H1 (cell line): ENCODE measurements at regions not wholly inside any gene's neighbourhood (a gene's known extent, or its start where the extent isn't known, plus 50 kb on each side); places are given as distances from the start of the nearest gene placed in this dataset.

ENCODE experiments used
- CTCF ChIA-PET: fragments of 300-600 bp; sonication (Branson Sonifier 250); formaldehyde crosslinking; loops from one replicate; lab custom pipeline; 2021; ENCODE audit not compliant: partially characterized antibody; lab: Charles Lee
- POLR2A ChIA-PET: fragments of 300-600 bp; sonication (Branson Sonifier 250); formaldehyde crosslinking; loops from one replicate; lab custom pipeline; 2021; ENCODE audit warnings: inconsistent platforms; ENCODE audit not compliant: partially characterized antibody; lab: Charles Lee
- DNase-seq, 2 experiments: peaks; one replicate each; pipeline versions ENCODE4 v3.0.0 to v3.0.0-alpha.2; 2010 to 2022; ENCODE audit warnings: low spot score in 2 of 2, low read depth in 1 of 2, mixed read lengths in 1 of 2
- FAIRE-seq: peaks from 2 replicates; lab custom pipeline; 2011; peaks lifted over from hg19 to GRCh38; lab: Jason Lieb, UNC
- H2AFZ ChIP-seq: 2 replicates; pipeline ENCODE4 v1.8.1; 2012; ENCODE audit warnings: low read length, inconsistent platforms
- H2AK5ac ChIP-seq: 2 replicates; pipeline ENCODE4 v1.6.1; 2013; ENCODE audit warnings: low read depth, low read length
- H2BK120ac ChIP-seq: replicated peaks from 2 replicates; pipeline ENCODE3; 2013; ENCODE audit warnings: low read depth, low read length, inconsistent platforms
- H2BK12ac ChIP-seq: 2 replicates; pipeline ENCODE4 v1.6.1; 2013; ENCODE audit warnings: low read depth, low read length
- H2BK15ac ChIP-seq: 2 replicates; pipeline ENCODE4 v1.6.1; 2013; ENCODE audit warnings: low read length
- H2BK20ac ChIP-seq: 2 replicates; pipeline ENCODE4 v1.6.1; 2013; ENCODE audit warnings: low read length
- H2BK5ac ChIP-seq: 2 replicates; pipeline ENCODE4 v1.6.1; 2013; ENCODE audit warnings: low read depth, low read length
- H3K14ac ChIP-seq: 2 replicates; pipeline ENCODE4 v1.6.1; 2013; ENCODE audit warnings: inconsistent platforms; ENCODE audit not compliant: insufficient read length
- H3K18ac ChIP-seq: 2 replicates; pipeline ENCODE4 v1.6.1; 2013; ENCODE audit warnings: low read length; ENCODE audit errors: extremely low read depth
- H3K23ac ChIP-seq: 2 replicates; pipeline ENCODE4 v1.6.1; 2013; ENCODE audit warnings: inconsistent platforms; ENCODE audit not compliant: insufficient read length
- H3K23me2 ChIP-seq: 2 replicates; pipeline ENCODE4 v1.6.1; 2013; ENCODE audit warnings: low read depth, low read length
- H3K27ac ChIP-seq: 2 replicates; pipeline ENCODE4 v1.6.1; 2011; ENCODE audit warnings: low read depth, low read length, inconsistent platforms
- H3K27me3 ChIP-seq, 4 experiments: replicated peaks in 1 of 4; 1 replicate in 1 of 4; 2 replicates in 3 of 4; pipeline versions ENCODE4 v1.6.1 to v1.8.1; 2011 to 2013; ENCODE audit warnings: low read length in 3 of 4, mild to moderate bottlenecking in 3 of 4, inconsistent platforms in 2 of 4, mixed read lengths in 2 of 4, moderate library complexity in 1 of 4; ENCODE audit not compliant: control insufficient read depth in 3 of 4, insufficient read depth in 3 of 4; ENCODE audit errors: extremely low read depth in 1 of 4
- H3K36me3 ChIP-seq, 4 experiments: 2 replicates each; pipeline versions ENCODE4 v1.6.1 to v1.8.1; 2011 to 2013; ENCODE audit warnings: mild to moderate bottlenecking in 4 of 4, low read length in 3 of 4, moderate library complexity in 2 of 4, control low read depth in 1 of 4, inconsistent platforms in 1 of 4; ENCODE audit not compliant: insufficient read depth in 4 of 4, control insufficient read depth in 2 of 4
- H3K4ac ChIP-seq: replicated peaks from 2 replicates; pipeline ENCODE3; 2013; ENCODE audit warnings: low read length, low read depth, mixed read lengths, inconsistent platforms; ENCODE audit not compliant: insufficient read length
- H3K4me1 ChIP-seq, 4 experiments: replicated peaks in 1 of 4; 1 replicate in 1 of 4; 2 replicates in 3 of 4; pipeline versions ENCODE4 v1.6.1 to v1.8.1; 2011 to 2013; ENCODE audit warnings: low read length in 3 of 4, inconsistent platforms in 2 of 4, mixed read lengths in 1 of 4; ENCODE audit not compliant: insufficient read depth in 4 of 4, control insufficient read depth in 3 of 4
- H3K4me2 ChIP-seq, 2 experiments: 2 replicates each; pipeline versions ENCODE4 v1.6.1 to v1.8.1; 2011 to 2013; ENCODE audit warnings: low read depth in 2 of 2, low read length in 2 of 2, control low read depth in 1 of 2, inconsistent platforms in 1 of 2, mild to moderate bottlenecking in 1 of 2; ENCODE audit not compliant: insufficient read depth in 1 of 2
- H3K4me3 ChIP-seq, 4 experiments: fragments of 200-600, 300-600 bp in 1 of 4; sonication (generic), shearing (Covaris generic), sonication (Bioruptor Twin) in 1 of 4; 2 replicates each; pipeline versions ENCODE4 v1.5.1 to v1.8.1; 2011 to 2016; ENCODE audit warnings: low read length in 4 of 4, low read depth in 3 of 4, control low read depth in 2 of 4, inconsistent platforms in 2 of 4, mild to moderate bottlenecking in 2 of 4, mixed read lengths in 1 of 4, moderate library complexity in 1 of 4; ENCODE audit not compliant: insufficient read depth in 2 of 4; ENCODE audit errors: extremely low read depth in 1 of 4
- H3K56ac ChIP-seq: replicated peaks from 2 replicates; pipeline ENCODE3; 2013; ENCODE audit warnings: low read depth, mild to moderate bottlenecking, mixed read lengths, low read length, inconsistent platforms; ENCODE audit not compliant: insufficient read length
- H3K79me1 ChIP-seq: 2 replicates; pipeline ENCODE4 v1.6.1; 2013; ENCODE audit warnings: low read depth, low read length, control low read depth
- H3K79me2 ChIP-seq, 2 experiments: 2 replicates each; pipeline versions ENCODE4 v1.6.1 to v1.8.1; 2012 to 2013; ENCODE audit warnings: low read length in 2 of 2, mild to moderate bottlenecking in 2 of 2, inconsistent platforms in 1 of 2; ENCODE audit not compliant: insufficient read depth in 2 of 2, control insufficient read depth in 1 of 2
- H3K9ac ChIP-seq, 4 experiments: replicated peaks in 1 of 4; 1 replicate in 1 of 4; 2 replicates in 3 of 4; pipeline versions ENCODE4 v1.6.1 to v1.8.1; 2011 to 2013; ENCODE audit warnings: low read depth in 3 of 4, low read length in 3 of 4, control low read depth in 2 of 4, mild to moderate bottlenecking in 2 of 4, moderate library complexity in 2 of 4, inconsistent platforms in 1 of 4; ENCODE audit errors: extremely low read depth in 1 of 4
- H3K9me3 ChIP-seq, 2 experiments: 2 replicates each; pipeline versions ENCODE4 v1.6.1 to v1.8.1; 2012 to 2013; ENCODE audit warnings: mild to moderate bottlenecking in 2 of 2, moderate library complexity in 2 of 2, control low read depth in 1 of 2, inconsistent platforms in 1 of 2, low read depth in 1 of 2, low read length in 1 of 2, mixed read lengths in 1 of 2; ENCODE audit not compliant: insufficient read depth in 2 of 2
- H4K20me1 ChIP-seq, 2 experiments: replicated peaks in 1 of 2; 2 replicates each; pipeline versions ENCODE3 to v1.8.1; 2011 to 2013; ENCODE audit warnings: inconsistent platforms in 2 of 2, low read length in 2 of 2, mild to moderate bottlenecking in 1 of 2; ENCODE audit not compliant: insufficient read depth in 2 of 2, control insufficient read depth in 1 of 2
- H4K5ac ChIP-seq: 2 replicates; pipeline ENCODE4 v1.6.1; 2013; ENCODE audit warnings: low read length, low read depth, mixed read lengths, inconsistent platforms; ENCODE audit not compliant: insufficient read length
- H4K8ac ChIP-seq: 2 replicates; pipeline ENCODE4 v1.8.0; 2013; ENCODE audit warnings: mild to moderate bottlenecking, moderate library complexity, low read length, inconsistent platforms; ENCODE audit not compliant: insufficient read depth; ENCODE audit errors: extremely low read depth
- H4K91ac ChIP-seq: replicated peaks from 2 replicates; pipeline ENCODE3; 2013; ENCODE audit warnings: low read length, mixed read lengths, inconsistent platforms; ENCODE audit not compliant: insufficient read length
- CBX5 ChIP-seq: fragments of 300-800, 300-1000 bp; sonication (generic); IDR thresholded peaks from 2 replicates; pipeline ENCODE4 v1.7.1; 2016; ENCODE audit warnings: antibody characterized with exemption, low read length, low read depth
- CBX8 ChIP-seq: fragments of 300-800, 300-1000 bp; sonication (generic); IDR thresholded peaks from 2 replicates; pipeline ENCODE4 v1.7.1; 2016; ENCODE audit warnings: low read depth, low read length, borderline replicate concordance
- HDAC6 ChIP-seq: IDR thresholded peaks from one replicate; pipeline ENCODE4 v1.7.1; 2012; ENCODE audit warnings: low read depth, mild to moderate bottlenecking, inconsistent platforms, low read length, moderate library complexity
- JUN ChIP-seq: IDR thresholded peaks from 2 replicates; pipeline ENCODE4 v1.6.1; 2011; ENCODE audit warnings: low read depth, mild to moderate bottlenecking, improper control_type of control experiment, low read length
- NRF1 ChIP-seq: IDR thresholded peaks from 2 replicates; pipeline ENCODE4 v1.6.1; 2011; ENCODE audit warnings: mild to moderate bottlenecking, low read depth, low read length, improper control_type of control experiment
- POLR2A ChIP-seq, 2 experiments: IDR thresholded peaks; 1 replicate in 1 of 2; 2 replicates in 1 of 2; pipeline ENCODE4 v1.6.1; 2011; ENCODE audit warnings: low read depth in 2 of 2, low read length in 2 of 2, mild to moderate bottlenecking in 2 of 2; ENCODE audit errors: control extremely low read depth in 1 of 2
- RBBP5 ChIP-seq: IDR thresholded peaks from 2 replicates; pipeline ENCODE4 v1.7.1; 2012; ENCODE audit warnings: low read depth, mild to moderate bottlenecking, inconsistent platforms, low read length, moderate library complexity, borderline replicate concordance
- RXRA ChIP-seq: IDR thresholded peaks from 2 replicates; pipeline ENCODE4 v1.6.1; 2011; ENCODE audit warnings: low read depth, mild to moderate bottlenecking, low read length, moderate library complexity; ENCODE audit not compliant: insufficient read depth
- SIRT6 ChIP-seq: IDR thresholded peaks from one replicate; pipeline ENCODE4 v1.7.1; 2012; ENCODE audit warnings: low read length, inconsistent platforms
- SUZ12 ChIP-seq: fragments of 200-600 bp; sonication (generic); IDR thresholded peaks from 2 replicates; pipeline ENCODE4 v1.6.1; 2012; ENCODE audit warnings: mild to moderate bottlenecking, inconsistent platforms, low read length, moderate library complexity, mixed read lengths
- TBP ChIP-seq: IDR thresholded peaks from 2 replicates; pipeline ENCODE4 v1.6.1; 2011; ENCODE audit warnings: low read depth, low read length, improper control_type of control experiment
- TEAD4 ChIP-seq: IDR thresholded peaks from 2 replicates; pipeline ENCODE4 v1.6.1; 2012; ENCODE audit warnings: low read depth, low read length, inconsistent platforms, mixed read lengths
- ZNF274 ChIP-seq: IDR thresholded peaks from 2 replicates; pipeline ENCODE4 v1.7.0; 2012; ENCODE audit warnings: low read length, borderline replicate concordance; ENCODE audit errors: extremely low read depth
- WGBS, 2 experiments: shearing (Covaris generic) in 1 of 2; methylation state at CpG; one replicate each; pipeline versions ENCODE4 v1.1.6 to v1.1.7; 2013 to 2015; ENCODE audit warnings: low lambda C conversion rate in 2 of 2, mixed read lengths in 2 of 2, inconsistent platforms in 1 of 2, low coverage in 1 of 2, missing lambda C conversion rate in 1 of 2; ENCODE audit not compliant: insufficient replicate concordance in 2 of 2, insufficient coverage in 1 of 2, insufficient read length in 1 of 2; ENCODE audit errors: extremely low coverage in 1 of 2, missing lambda C conversion rate in 1 of 2; 5-methylcytosine and 5-hydroxymethylcytosine counted together
- TF ChIP-seq, protein P1 (sequence below): IDR thresholded peaks from 2 replicates; pipeline ENCODE4 v1.6.1; 2012; ENCODE audit warnings: low read length, inconsistent platforms

DNA sequence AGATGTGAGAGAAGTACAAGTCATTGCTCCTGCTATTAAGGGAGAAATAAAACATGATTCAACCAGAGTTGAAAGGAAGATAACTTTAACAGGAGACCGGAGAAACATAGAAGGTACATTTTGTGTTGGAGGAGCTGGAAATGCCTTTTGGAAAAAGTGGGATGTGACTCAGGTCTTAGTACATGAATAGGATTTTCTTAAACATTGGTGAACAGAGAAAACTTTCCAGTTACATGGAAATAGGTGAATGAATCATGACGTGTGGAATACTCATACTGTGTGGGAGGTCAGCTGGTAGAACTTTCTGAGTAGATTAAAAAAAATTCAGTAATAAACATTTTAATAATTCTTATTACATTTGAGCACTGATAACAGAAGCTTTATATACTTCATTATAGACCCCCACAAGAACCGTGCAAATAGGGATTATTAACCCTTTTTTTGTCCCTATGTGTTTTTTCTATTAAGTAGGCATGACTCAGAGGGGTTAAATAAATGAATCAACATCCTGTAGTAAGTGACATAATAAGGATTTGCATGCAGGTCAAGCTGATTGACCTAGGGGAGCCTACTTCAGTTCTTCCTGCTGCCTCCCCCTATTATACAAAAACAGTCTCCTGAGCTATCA lies 710.5 kb downstream of the NOVA1 start:
- Histone ChIP-seq H2BK120ac (no peak overlapping the region), H3K4ac (no peak overlapping the region), H3K27ac (no peak overlapping the region), H3K56ac (no peak overlapping the region), H3K4me1 (no peaks in the 10 kb centered on the region), H4K91ac (no peak overlapping the region), H3K27me3 (no peaks in the 10 kb centered on the region), H3K36me3 (no peaks in the 10 kb centered on the region), H2BK12ac (no peak overlapping the region), H3K23ac (no peak overlapping the region), H3K4me3 (no peak overlapping the region), H3K14ac (no peak overlapping the region), H3K4me2 (no peak overlapping the region), H2BK15ac (no peak overlapping the region), H2AFZ (no peak overlapping the region), H4K5ac (no peak overlapping the region), H4K20me1 (no peaks in the 10 kb centered on the region), H3K18ac (no peak overlapping the region), H3K79me1 (no peaks in the 10 kb centered on the region), H3K9ac (no peak overlapping the region), H3K79me2 (no peaks in the 10 kb centered on the region), H2BK5ac (no peak overlapping the region), H3K9me3 (no peaks in the 10 kb centered on the region), H2BK20ac (no peak overlapping the region), H4K8ac (no peak overlapping the region), H2AK5ac (no peak overlapping the region), H3K23me2 (no peaks in the 10 kb centered on the region)
- ChIA-PET CTCF (no interaction called here), POLR2A (no interaction called here)
- DNase-seq (no peak), FAIRE-seq (no peak)
- 87% methylated on average over 3 of the region's 3 CpGs; no CpG with 5 or more reads in 1 of the 2 experiments for WGBS, 2 experiments
- TF ChIP-seq ZNF274 (no peak), CBX8 (no peak), CBX5 (no peak), SIRT6 (no peak), POLR2A (IDR thresholded peaks at IDR 0.05; ENCODE audit: control extremely low read depth in 1 of 2, low read depth in 2 of 2, low read length in 2 of 2) (no peak), SUZ12 (no peak), TEAD4 (no peak), NRF1 (no peak), RBBP5 (no peak), HDAC6 (no peak), JUN (no peak), RXRA (no peak), TBP (no peak)
- TF ChIP-seq, protein P1, sequence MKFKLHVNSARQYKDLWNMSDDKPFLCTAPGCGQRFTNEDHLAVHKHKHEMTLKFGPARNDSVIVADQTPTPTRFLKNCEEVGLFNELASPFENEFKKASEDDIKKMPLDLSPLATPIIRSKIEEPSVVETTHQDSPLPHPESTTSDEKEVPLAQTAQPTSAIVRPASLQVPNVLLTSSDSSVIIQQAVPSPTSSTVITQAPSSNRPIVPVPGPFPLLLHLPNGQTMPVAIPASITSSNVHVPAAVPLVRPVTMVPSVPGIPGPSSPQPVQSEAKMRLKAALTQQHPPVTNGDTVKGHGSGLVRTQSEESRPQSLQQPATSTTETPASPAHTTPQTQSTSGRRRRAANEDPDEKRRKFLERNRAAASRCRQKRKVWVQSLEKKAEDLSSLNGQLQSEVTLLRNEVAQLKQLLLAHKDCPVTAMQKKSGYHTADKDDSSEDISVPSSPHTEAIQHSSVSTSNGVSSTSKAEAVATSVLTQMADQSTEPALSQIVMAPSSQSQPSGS, result no peak
